ENCODE measurements at regions not wholly inside any gene's neighbourhood (a gene's known extent, or its start where the extent isn't known, plus 50 kb on each side); places are given as distances from the start of the nearest gene placed in this dataset.
"Not testable (repeated sequence)": the region's sequence is repeated elsewhere in the genome, so short reads cannot be mapped to it uniquely, and the experiment has no call there.

- DNase-seq = no peak
Measured at GRCh38 chr7:46089281-46089680, 168.2 kb upstream of the IGFBP3 start.

- DNase-seq = not testable (repeated sequence)
Measured at GRCh38 chr7:46088486-46088885, 167.4 kb upstream of the IGFBP3 start.

- DNase-seq = no peak
Measured at GRCh38 chr7:46080595-46081159, 159.6 kb upstream of the IGFBP3 start.

GRCh38 chr7:46079421-46079820, 158.3 kb upstream of the IGFBP3 start:
- no peak for DNase-seq

GRCh38 chr7:46076527-46076926, 155.5 kb upstream of the IGFBP3 start:
- no peak for DNase-seq

- no peak for DNase-seq
Measured at GRCh38 chr7:46072722-46073121, 151.7 kb upstream of the IGFBP3 start.

GRCh38 chr7:46071601-46072000, 150.5 kb upstream of the IGFBP3 start:
- no peak for DNase-seq

- DNase-seq = no peak
Measured at GRCh38 chr7:46071076-46071475, 150.0 kb upstream of the IGFBP3 start.

- DNase-seq = no peak
Measured at GRCh38 chr7:46068159-46068558, 147.1 kb upstream of the IGFBP3 start.

GRCh38 chr7:46059308-46060020, 138.4 kb upstream of the IGFBP3 start:
- no peak for DNase-seq

GRCh38 chr7:46058086-46058823, 137.2 kb upstream of the IGFBP3 start:
- DNase-seq = no peak

GRCh38 chr7:46054915-46055314, 133.8 kb upstream of the IGFBP3 start:
- no peak for DNase-seq

GRCh38 chr7:46054272-46054671, 133.2 kb upstream of the IGFBP3 start:
- DNase-seq = no peak

- no peak for DNase-seq
Measured at GRCh38 chr7:46047581-46047980, 126.5 kb upstream of the IGFBP3 start.

- DNase-seq = not testable (repeated sequence)
Measured at GRCh38 chr7:46043338-46043737, 122.3 kb upstream of the IGFBP3 start.

GRCh38 chr7:46039813-46040212, 118.7 kb upstream of the IGFBP3 start:
- DNase-seq = not testable (repeated sequence)

GRCh38 chr7:46035166-46035565, 114.1 kb upstream of the IGFBP3 start:
- no peak for DNase-seq

GRCh38 chr7:46034056-46034768, 113.1 kb upstream of the IGFBP3 start:
- DNase-seq = no peak

GRCh38 chr7:46033592-46033991, 112.5 kb upstream of the IGFBP3 start:
- no peak for DNase-seq

- DNase-seq = no peak
Measured at GRCh38 chr7:46032942-46033341, 111.9 kb upstream of the IGFBP3 start.

- DNase-seq = no peak
Measured at GRCh38 chr7:46032353-46032752, 111.3 kb upstream of the IGFBP3 start.

- DNase-seq = no peak
Measured at GRCh38 chr7:46029111-46029704, 108.1 kb upstream of the IGFBP3 start.

GRCh38 chr7:46028246-46028645, 107.2 kb upstream of the IGFBP3 start:
- no peak for DNase-seq
